CD14-positive monocyte (primary cell): ENCODE measurements at regions not wholly inside any gene's neighbourhood (a gene's known extent, or its start where the extent isn't known, plus 50 kb on each side); places are given as distances from the start of the nearest gene placed in this dataset.
A peak's percentile ranks its signal among the peaks of the same experiment; 100 is the strongest.

ENCODE experiments used
- DNase-seq, 3 donors: peaks; one replicate each; pipeline ENCODE4 v3.0.0-alpha.2; 2011 to 2022
- H2AFZ ChIP-seq: 2 replicates; pipeline ENCODE4 v1.6.0; 2012; ENCODE audit warnings: mild to moderate bottlenecking, low read depth, low read length, inconsistent platforms; ENCODE audit not compliant: insufficient read depth, poor library complexity, severe bottlenecking
- H3K27ac ChIP-seq, 2 donors: 1 replicate in 1 of 2; 2 replicates in 1 of 2; pipeline ENCODE4 v1.5.1; 2012 to 2013; ENCODE audit warnings: low read length in 2 of 2, control low read depth in 1 of 2, inconsistent platforms in 1 of 2, low read depth in 1 of 2, mild to moderate bottlenecking in 1 of 2
- H3K27me3 ChIP-seq, 2 donors: one replicate each; pipeline versions ENCODE4 v1.6.0 to v1.6.1; 2011 to 2013; ENCODE audit warnings: low read length in 2 of 2; ENCODE audit not compliant: control insufficient read depth in 2 of 2, insufficient read depth in 2 of 2
- H3K36me3 ChIP-seq, 2 donors: replicated peaks in 1 of 2; 1 replicate in 1 of 2; 2 replicates in 1 of 2; pipeline versions ENCODE4 v1.5.1 to v1.6.1; 2012 to 2013; ENCODE audit warnings: low read length in 2 of 2, control low read depth in 1 of 2, inconsistent platforms in 1 of 2, mild to moderate bottlenecking in 1 of 2; ENCODE audit not compliant: insufficient read depth in 2 of 2, control insufficient read depth in 1 of 2
- H3K4me1 ChIP-seq, 2 donors: 1 replicate in 1 of 2; 2 replicates in 1 of 2; pipeline versions ENCODE4 v1.5.1 to v1.6.1; 2012 to 2013; ENCODE audit warnings: low read length in 2 of 2, control low read depth in 1 of 2, inconsistent platforms in 1 of 2, mild to moderate bottlenecking in 1 of 2, moderate library complexity in 1 of 2; ENCODE audit not compliant: insufficient read depth in 2 of 2, control insufficient read depth in 1 of 2
- H3K4me2 ChIP-seq: replicated peaks from 2 replicates; pipeline ENCODE3; 2012; ENCODE audit warnings: low read length, moderate library complexity, mild to moderate bottlenecking; ENCODE audit not compliant: poor library complexity, severe bottlenecking; ENCODE audit errors: extremely low read depth
- H3K4me3 ChIP-seq, 3 experiments: fragments of 200-600 bp in 1 of 3; sonication (generic) in 1 of 3; replicated peaks in 1 of 3; 1 replicate in 2 of 3; 2 replicates in 1 of 3; pipeline ENCODE4 v1.5.1; 2011 to 2013; ENCODE audit warnings: low read length in 3 of 3, mild to moderate bottlenecking in 3 of 3, control low read depth in 2 of 3, low read depth in 2 of 3, inconsistent platforms in 1 of 3, moderate library complexity in 1 of 3
- H3K79me2 ChIP-seq: 2 replicates; pipeline ENCODE4 v1.6.0; 2012; ENCODE audit warnings: mild to moderate bottlenecking, control low read depth, inconsistent platforms, low read length, moderate library complexity; ENCODE audit not compliant: insufficient read depth
- H3K9ac ChIP-seq: 2 replicates; pipeline ENCODE4 v1.6.0; 2017; ENCODE audit warnings: low read length, mild to moderate bottlenecking; ENCODE audit not compliant: insufficient read depth, poor library complexity, severe bottlenecking
- H3K9me3 ChIP-seq, 2 donors: replicated peaks in 1 of 2; 1 replicate in 1 of 2; 2 replicates in 1 of 2; pipeline versions ENCODE4 v1.5.1 to v1.6.1; 2012 to 2013; ENCODE audit warnings: low read length in 2 of 2, control low read depth in 1 of 2; ENCODE audit not compliant: control insufficient read depth in 1 of 2, insufficient read depth in 1 of 2
- H4K20me1 ChIP-seq: 2 replicates; pipeline ENCODE4 v1.6.0; 2012; ENCODE audit warnings: mild to moderate bottlenecking, low read length, control low read depth, moderate library complexity; ENCODE audit not compliant: insufficient read depth
- H3K27ac Mint-ChIP-seq, 7 donors: one replicate each; pipeline ENCODE4 v1.8.0; 2020; ENCODE audit warnings: mild to moderate bottlenecking in 7 of 7, mixed read lengths in 7 of 7, moderate library complexity in 6 of 7, inconsistent platforms in 2 of 7
- H3K27me3 Mint-ChIP-seq, 3 donors: one replicate each; pipeline ENCODE4 v1.8.0; 2021 to 2022; ENCODE audit warnings: low read depth in 3 of 3, mild to moderate bottlenecking in 3 of 3, mixed read lengths in 3 of 3, moderate library complexity in 3 of 3, inconsistent platforms in 1 of 3
- H3K36me3 Mint-ChIP-seq, 2 donors: one replicate each; pipeline ENCODE4 v1.8.0; 2020; ENCODE audit warnings: mixed read lengths in 2 of 2, inconsistent platforms in 1 of 2, mild to moderate bottlenecking in 1 of 2
- H3K4me1 Mint-ChIP-seq: one replicate; pipeline ENCODE4 v1.8.0; 2020; ENCODE audit warnings: mild to moderate bottlenecking, mixed read lengths
- H3K4me3 Mint-ChIP-seq, 2 donors: one replicate each; pipeline ENCODE4 v1.8.0; 2020; ENCODE audit warnings: mild to moderate bottlenecking in 2 of 2, mixed read lengths in 2 of 2, moderate library complexity in 1 of 2
- H3K9me3 Mint-ChIP-seq, 7 donors: one replicate each; pipeline ENCODE4 v1.8.0; 2020 to 2022; ENCODE audit warnings: mixed read lengths in 7 of 7, mild to moderate bottlenecking in 6 of 7, moderate library complexity in 6 of 7, inconsistent platforms in 2 of 7
- WGBS: methylation state at CpG from one replicate; pipeline ENCODE4 v1.1.5; 2013; ENCODE audit warnings: missing lambda C conversion rate; ENCODE audit not compliant: insufficient coverage; 5-methylcytosine and 5-hydroxymethylcytosine counted together
- intact Hi-C, 2 donors: fragments of 100-400 bp; cut with micrococcal nuclease; formaldehyde crosslinking; loops; one replicate each; pipeline versions ENCODE4 v1.15.0 to v1.15.1; 2023
- TF ChIP-seq, protein P1 (sequence below): fragments of 200-600 bp; IDR thresholded peaks from one replicate; pipeline ENCODE4 v1.8.0; 2022; ENCODE audit warnings: antibody characterized with exemption, mild to moderate bottlenecking

DNA sequence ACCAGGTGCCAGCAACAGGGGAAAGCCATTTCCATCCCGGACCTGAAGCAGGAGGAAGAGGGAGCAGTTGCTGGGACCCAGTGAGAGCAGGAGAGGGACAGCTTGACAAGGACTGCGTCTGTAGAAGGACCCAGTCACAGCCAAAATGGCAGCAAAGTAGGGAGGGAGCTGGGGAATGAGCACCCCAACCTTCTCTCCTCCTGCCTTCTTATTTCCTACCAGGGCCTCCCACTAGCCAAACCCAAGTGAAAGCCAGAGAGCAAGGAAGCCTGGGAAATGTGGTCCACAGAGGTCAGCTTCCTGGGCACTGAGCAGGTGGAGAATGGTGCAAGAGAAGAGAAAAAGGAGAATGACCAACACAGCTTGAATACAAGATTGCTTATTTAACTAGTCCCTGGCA lies 108.5 kb upstream of the MYL2 start:
- no peak for DNase-seq
- 100% methylated on average over 1 of the region's 2 CpGs for WGBS
- TF ChIP-seq, protein P1, sequence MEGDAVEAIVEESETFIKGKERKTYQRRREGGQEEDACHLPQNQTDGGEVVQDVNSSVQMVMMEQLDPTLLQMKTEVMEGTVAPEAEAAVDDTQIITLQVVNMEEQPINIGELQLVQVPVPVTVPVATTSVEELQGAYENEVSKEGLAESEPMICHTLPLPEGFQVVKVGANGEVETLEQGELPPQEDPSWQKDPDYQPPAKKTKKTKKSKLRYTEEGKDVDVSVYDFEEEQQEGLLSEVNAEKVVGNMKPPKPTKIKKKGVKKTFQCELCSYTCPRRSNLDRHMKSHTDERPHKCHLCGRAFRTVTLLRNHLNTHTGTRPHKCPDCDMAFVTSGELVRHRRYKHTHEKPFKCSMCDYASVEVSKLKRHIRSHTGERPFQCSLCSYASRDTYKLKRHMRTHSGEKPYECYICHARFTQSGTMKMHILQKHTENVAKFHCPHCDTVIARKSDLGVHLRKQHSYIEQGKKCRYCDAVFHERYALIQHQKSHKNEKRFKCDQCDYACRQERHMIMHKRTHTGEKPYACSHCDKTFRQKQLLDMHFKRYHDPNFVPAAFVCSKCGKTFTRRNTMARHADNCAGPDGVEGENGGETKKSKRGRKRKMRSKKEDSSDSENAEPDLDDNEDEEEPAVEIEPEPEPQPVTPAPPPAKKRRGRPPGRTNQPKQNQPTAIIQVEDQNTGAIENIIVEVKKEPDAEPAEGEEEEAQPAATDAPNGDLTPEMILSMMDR, result no peak
- Mint-ChIP-seq H3K27me3 (peaks cover 34 to 69% (median 38%) of the 10 kb centered on the region in 3 donors), H3K36me3 (peaks cover 0 to 5% of the 10 kb centered on the region in 2 donors), H3K4me1 (peaks cover 4% of the 10 kb centered on the region), H3K4me3 (no peak overlapping the region), H3K9me3 (peaks cover 0 to 7% (median 2%) of the 10 kb centered on the region in 7 donors), H3K27ac (peak overlapping the region in 1 of 7 donors; percentile 51)
- Histone ChIP-seq H3K4me3 (no peak overlapping the region), H3K79me2 (no peaks in the 10 kb centered on the region), H3K9ac (no peak overlapping the region), H3K27ac (no peak overlapping the region), H2AFZ (no peak overlapping the region), H3K4me1 (peaks cover 4 to 6% of the 10 kb centered on the region in 2 donors), H3K9me3 (peaks cover 0 to 12% of the 10 kb centered on the region in 2 donors), H4K20me1 (no peaks in the 10 kb centered on the region), H3K36me3 (no peaks in the 10 kb centered on the region), H3K4me2 (no peak overlapping the region), H3K27me3 (peaks cover 32 to 42% of the 10 kb centered on the region in 2 donors)
- intact Hi-C loops, result loop anchor here in 1 of 2 donors (10.0 kb wide), 1 partner anchor 426 kb away; no protein-coding TSS in a partner anchor

DNA sequence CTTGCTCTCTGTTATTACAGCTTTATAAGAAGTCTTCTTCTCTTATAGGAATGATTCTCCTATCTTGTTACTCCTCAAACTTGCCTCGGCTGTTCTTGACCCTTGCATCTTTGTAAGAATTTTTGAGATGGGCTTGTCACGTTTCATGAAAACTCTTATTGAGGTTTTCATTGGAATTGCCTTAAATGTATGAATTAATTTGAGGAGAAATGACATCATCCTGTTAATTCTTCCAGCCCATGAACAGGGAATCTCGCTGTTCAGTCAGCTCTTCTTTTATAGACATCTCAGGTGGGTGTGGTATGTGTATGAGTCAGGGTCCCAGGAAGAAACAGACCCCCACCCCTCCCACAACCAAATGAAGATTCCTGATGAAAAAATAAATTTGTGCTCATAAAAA lies 107.1 kb upstream of the MYL2 start:
- no CpG with 5 or more reads among the region's 3 CpGs for WGBS
- Histone ChIP-seq H3K27me3 (peaks cover 21 to 30% of the 10 kb centered on the region in 2 donors), H3K79me2 (no peaks in the 10 kb centered on the region), H4K20me1 (no peaks in the 10 kb centered on the region), H3K27ac (no peak overlapping the region), H3K4me1 (no peaks in the 10 kb centered on the region), H3K9me3 (peaks cover 0 to 2% of the 10 kb centered on the region in 2 donors), H3K36me3 (no peaks in the 10 kb centered on the region), H3K9ac (no peak overlapping the region), H2AFZ (no peak overlapping the region), H3K4me2 (no peak overlapping the region), H3K4me3 (no peak overlapping the region)
- no peak overlapping the region for H3K4me3 Mint-ChIP-seq
- TF ChIP-seq, protein P1, result no peak
- H3K27ac Mint-ChIP-seq, result no peak overlapping the region
- peaks cover 0 to 2% (median 0%) of the 10 kb centered on the region in 7 donors for H3K9me3 Mint-ChIP-seq
- peaks cover 0 to 1% of the 10 kb centered on the region in 2 donors for H3K36me3 Mint-ChIP-seq
- intact Hi-C loops, result loop anchor here in 1 of 2 donors (10.0 kb wide), 1 partner anchor 427 kb away; no protein-coding TSS in a partner anchor
- H3K27me3 Mint-ChIP-seq, result peaks cover 24 to 59% (median 26%) of the 10 kb centered on the region in 3 donors
- DNase-seq, result no peak
- H3K4me1 Mint-ChIP-seq, result peaks cover 4% of the 10 kb centered on the region
